ENCODE measurements at regions not wholly inside any gene's neighbourhood (a gene's known extent, or its start where the extent isn't known, plus 50 kb on each side); places are given as distances from the start of the nearest gene placed in this dataset.
A peak's percentile ranks its signal among the peaks of the same experiment; 100 is the strongest.

GRCh38 chr5:52703321-52703720 lies 84.4 kb upstream of the ITGA1 start:
- H3K4me3 ChIP-seq (ENCODE audit: low read depth, low read length): no peak overlapping the region
- no peak for DNase-seq (ENCODE audit: low read depth)
- no peak for TF ChIP-seq CTCF (IDR thresholded peaks at IDR 0.05; ENCODE audit: low read depth, low read length, missing control alignments)
- in situ Hi-C loops (cut with HindIII; ENCODE audit: low sequenced_read_pairs): loop anchor here (10.0 kb wide), 1 partner anchor 71 kb away; no protein-coding TSS in a partner anchor

- H3K4me3 ChIP-seq (ENCODE audit: low read depth, low read length): no peak overlapping the region
- in situ Hi-C loops (cut with HindIII; ENCODE audit: low sequenced_read_pairs): loop anchor here (10.0 kb wide), 1 partner anchor 69 kb away; no protein-coding TSS in a partner anchor
- DNase-seq (ENCODE audit: low read depth): no peak
- no peak for TF ChIP-seq CTCF (IDR thresholded peaks at IDR 0.05; ENCODE audit: low read depth, low read length, missing control alignments)
These were observed 82.0 kb upstream of the ITGA1 start for GRCh38 chr5:52705720-52706119.

GRCh38 chr5:52706775-52707174 lies 80.9 kb upstream of the ITGA1 start:
- DNase-seq (ENCODE audit: low read depth): no peak
- no peak for TF ChIP-seq CTCF (IDR thresholded peaks at IDR 0.05; ENCODE audit: low read depth, low read length, missing control alignments)
- no peak overlapping the region for H3K4me3 ChIP-seq (ENCODE audit: low read depth, low read length)
- in situ Hi-C loops (cut with HindIII; ENCODE audit: low sequenced_read_pairs): loop anchor here (10.0 kb wide), 1 partner anchor 68 kb away; no protein-coding TSS in a partner anchor

- TF ChIP-seq CTCF (IDR thresholded peaks at IDR 0.05; ENCODE audit: low read depth, low read length, missing control alignments): no peak
- in situ Hi-C loops (cut with HindIII; ENCODE audit: low sequenced_read_pairs): loop anchor here (10.0 kb wide), 1 partner anchor 67 kb away; no protein-coding TSS in a partner anchor
- no peak for DNase-seq (ENCODE audit: low read depth)
- H3K4me3 ChIP-seq (ENCODE audit: low read depth, low read length): no peak overlapping the region
These were observed 80.1 kb upstream of the ITGA1 start for GRCh38 chr5:52707616-52708015.

GRCh38 chr5:52708463-52708862 lies 79.3 kb upstream of the ITGA1 start:
- in situ Hi-C loops (cut with HindIII; ENCODE audit: low sequenced_read_pairs): loop anchor here (10.0 kb wide), 1 partner anchor 66 kb away; no protein-coding TSS in a partner anchor
- DNase-seq (ENCODE audit: low read depth): no peak
- H3K4me3 ChIP-seq (ENCODE audit: low read depth, low read length): no peak overlapping the region
- TF ChIP-seq CTCF (IDR thresholded peaks at IDR 0.05; ENCODE audit: low read depth, low read length, missing control alignments): no peak

GRCh38 chr5:52709167-52709925 lies 78.4 kb upstream of the ITGA1 start:
- DNase-seq (ENCODE audit: low read depth): peak; percentile 40
- no peak overlapping the region for H3K4me3 ChIP-seq (ENCODE audit: low read depth, low read length)
- TF ChIP-seq CTCF (IDR thresholded peaks at IDR 0.05; ENCODE audit: low read depth, low read length, missing control alignments): no peak
- in situ Hi-C loops (cut with HindIII; ENCODE audit: low sequenced_read_pairs): loop anchor here (10.0 kb wide), 1 partner anchor 65 kb away; no protein-coding TSS in a partner anchor
